GM12878 (cell line): ENCODE measurements at regions not wholly inside any gene's neighbourhood (a gene's known extent, or its start where the extent isn't known, plus 50 kb on each side); places are given as distances from the start of the nearest gene placed in this dataset.
"Not testable (repeated sequence)": the region's sequence is repeated elsewhere in the genome, so short reads cannot be mapped to it uniquely, and the experiment has no call there.

Source experiments
- ATAC-seq: fragments of 200-7000 bp; cut with Tn5 transposase; 3 replicates; pipeline ENCODE4 v1.9.1; 2020; ENCODE audit warnings: mild to moderate bottlenecking, moderate library complexity
- BruUV-seq: library from RNA; stranded (reverse); fragments of 400-500 nt; replicated peaks from 2 replicates; lab custom pipeline; 2021; lab: Mats Ljungman, UMichigan
- CTCF ChIA-PET: fragments of 300-600 bp; sonication (Branson Sonifier 250); formaldehyde crosslinking; extraction: SDS; loops from one replicate; lab custom pipeline; 2021; ENCODE audit warnings: inconsistent platforms; lab: Yijun Ruan, JAX
- POLR2A ChIA-PET: fragments of 350-600 bp; formaldehyde crosslinking; extraction: SDS; loops from one replicate; lab custom pipeline; 2021; ENCODE audit warnings: inconsistent platforms; lab: Charles Lee
- RAD21 ChIA-PET: fragments of 300-600 bp; sonication (Branson Sonifier 250); formaldehyde crosslinking; loops from one replicate; lab custom pipeline; 2023; ENCODE audit warnings: antibody characterized with exemption; ENCODE audit not compliant: unreplicated experiment; lab: Charles Lee
- SMC1A ChIA-PET: fragments of 300-600 bp; sonication (Branson Sonifier 250); formaldehyde crosslinking; loops from one replicate; lab custom pipeline; 2023; ENCODE audit not compliant: unreplicated experiment, uncharacterized antibody; lab: Charles Lee
- DNase-seq: peaks from one replicate; pipeline ENCODE4 v3.0.0-alpha.2; 2011; ENCODE audit warnings: low read depth, low spot score
- FAIRE-seq: peaks from 3 replicates; lab custom pipeline; 2011; peaks lifted over from hg19 to GRCh38; lab: Jason Lieb, UNC
- H2AFZ ChIP-seq: 2 replicates; pipeline ENCODE4 v1.6.0; 2011; ENCODE audit warnings: low read depth, low read length, control low read depth; ENCODE audit not compliant: control insufficient read depth
- H3K27ac ChIP-seq: 2 replicates; pipeline ENCODE4 v1.5.1; 2011; ENCODE audit warnings: control low read depth; ENCODE audit not compliant: control insufficient read depth, insufficient read depth
- H3K27me3 ChIP-seq, 2 experiments: replicated peaks in 1 of 2; 2 replicates each; pipeline versions ENCODE4 v1.6.0 to v1.6.1; 2011; ENCODE audit warnings: low read length in 1 of 2; ENCODE audit not compliant: control insufficient read depth in 2 of 2, insufficient read depth in 2 of 2
- H3K36me3 ChIP-seq, 2 experiments: 2 replicates each; pipeline ENCODE4 v1.5.1; 2011; ENCODE audit warnings: low read length in 1 of 2; ENCODE audit not compliant: control insufficient read depth in 2 of 2, insufficient read depth in 2 of 2
- H3K4me1 ChIP-seq: 2 replicates; pipeline ENCODE4 v1.6.1; 2011; ENCODE audit warnings: mild to moderate bottlenecking, low read length, moderate library complexity, mixed read lengths; ENCODE audit not compliant: control insufficient read depth, insufficient read depth
- H3K4me2 ChIP-seq: 2 replicates; pipeline ENCODE4 v1.6.0; 2011; ENCODE audit warnings: control low read depth; ENCODE audit not compliant: control insufficient read depth, insufficient read depth
- H3K4me3 ChIP-seq: fragments of 200-600 bp; sonication (generic); 2 replicates; pipeline ENCODE4 v1.5.1; 2016
- H3K79me2 ChIP-seq: 2 replicates; pipeline ENCODE4 v1.6.0; 2011; ENCODE audit warnings: low read length; ENCODE audit not compliant: control insufficient read depth, insufficient read depth
- H3K9ac ChIP-seq: 2 replicates; pipeline ENCODE4 v1.8.0; 2011; ENCODE audit warnings: low read length, control low read depth, mixed read lengths; ENCODE audit not compliant: control insufficient read depth, insufficient read depth
- H3K9me3 ChIP-seq: replicated peaks from 3 replicates; pipeline ENCODE4 v1.5.1; 2011; ENCODE audit warnings: mild to moderate bottlenecking, low read length; ENCODE audit not compliant: control insufficient read depth, insufficient read depth
- H4K20me1 ChIP-seq: 2 replicates; pipeline ENCODE4 v1.6.0; 2011; ENCODE audit not compliant: control insufficient read depth, insufficient read depth
- BACH1 ChIP-seq: fragments of 450-650 bp; IDR thresholded peaks from 2 replicates; pipeline ENCODE4 v1.6.1; 2017; ENCODE audit warnings: mild to moderate bottlenecking, borderline replicate concordance
- BCL11A ChIP-seq: IDR thresholded peaks from 2 replicates; pipeline ENCODE4 v1.6.1; 2011; ENCODE audit warnings: low read depth, low read length
- CREB1 ChIP-seq: IDR thresholded peaks from 2 replicates; pipeline ENCODE4 v1.6.1; 2012; ENCODE audit warnings: low read depth, mild to moderate bottlenecking, inconsistent platforms
- HCFC1 ChIP-seq: fragments of 150-350 bp; IDR thresholded peaks from 2 replicates; pipeline ENCODE4 v1.6.1; 2014; ENCODE audit warnings: low read length
- IRF3 ChIP-seq: fragments of 450-650 bp; IDR thresholded peaks from 2 replicates; pipeline ENCODE4 v1.6.1; 2014; ENCODE audit warnings: mild to moderate bottlenecking
- NFIC ChIP-seq: IDR thresholded peaks from 2 replicates; pipeline ENCODE4 v1.6.1; 2012; ENCODE audit warnings: low read depth, mild to moderate bottlenecking, inconsistent platforms, low read length, moderate library complexity
- REST ChIP-seq: IDR thresholded peaks from 2 replicates; pipeline ENCODE4 v1.6.1; 2012; ENCODE audit warnings: mild to moderate bottlenecking, low read depth, low read length
- SUZ12 ChIP-seq: fragments of 200-600 bp; sonication (generic); IDR thresholded peaks from one replicate; pipeline ENCODE4 v1.6.1; 2018; ENCODE audit warnings: antibody characterized with exemption, mild to moderate bottlenecking; ENCODE audit not compliant: unreplicated experiment
- TCF3 ChIP-seq: IDR thresholded peaks from 2 replicates; pipeline ENCODE4 v1.6.1; 2012; ENCODE audit warnings: low read depth, mild to moderate bottlenecking, low read length, borderline replicate concordance; ENCODE audit not compliant: insufficient read depth
- WGBS: methylation state at CpG from one replicate; pipeline ENCODE4 v1.1.6; 2016; ENCODE audit warnings: low lambda C conversion rate; ENCODE audit not compliant: insufficient replicate concordance, insufficient coverage; ENCODE audit errors: missing lambda C conversion rate; 5-methylcytosine and 5-hydroxymethylcytosine counted together
- in situ Hi-C: fragments of 300-500 bp; cut with MboI; formaldehyde crosslinking; loops from 9 replicates; pipeline ENCODE4 v1.14.3; 2018; ENCODE audit warnings: mixed read lengths
- intact Hi-C: fragments of 100-400 bp; cut with micrococcal nuclease; formaldehyde crosslinking; loops from one replicate; pipeline ENCODE4 v1.14.2; 2022; ENCODE audit not compliant: unreplicated experiment

- intact Hi-C loops (no loop called here), in situ Hi-C loops (no loop called here)
- Histone ChIP-seq H3K4me3 (no peak overlapping the region), H2AFZ (no peak overlapping the region), H3K27me3 (no peaks in the 10 kb centered on the region), H4K20me1 (no peaks in the 10 kb centered on the region), H3K79me2 (no peaks in the 10 kb centered on the region), H3K9ac (no peak overlapping the region), H3K27ac (no peak overlapping the region), H3K36me3 (no peaks in the 10 kb centered on the region), H3K4me2 (no peak overlapping the region), H3K9me3 (no peaks in the 10 kb centered on the region), H3K4me1 (no peaks in the 10 kb centered on the region)
- 0% methylated on average over 1 of the region's 1 CpG for WGBS
- no peak for DNase-seq
- ChIA-PET SMC1A (interaction anchor here (1.5 kb wide), 1 partner anchor 15 kb away, joined by 3 read pairs; no protein-coding TSS in a partner anchor), CTCF (no interaction called here), POLR2A (no interaction called here), RAD21 (no interaction called here)
- FAIRE-seq, result no peak
- ATAC-seq, result no peak
- TF ChIP-seq BCL11A (no peak), CREB1 (no peak), REST (no peak), SUZ12 (no peak), HCFC1 (no peak), TCF3 (no peak), BACH1 (no peak), IRF3 (no peak), NFIC (no peak)
- BruUV-seq, result no TSS peak
Measured at GRCh38 chr5:43833961-43834360, 231.0 kb downstream of the NNT start.

- in situ Hi-C loops, intact Hi-C loops, CTCF ChIA-PET, RAD21 ChIA-PET, H3K4me3 ChIP-seq, H3K9me3 ChIP-seq, H3K79me2 ChIP-seq, H3K4me1 ChIP-seq, DNase-seq, H4K20me1 ChIP-seq, H3K27ac ChIP-seq, SMC1A ChIA-PET, H3K27me3 ChIP-seq, H3K36me3 ChIP-seq, H3K9ac ChIP-seq, H3K4me2 ChIP-seq, FAIRE-seq, H2AFZ ChIP-seq, ATAC-seq, BruUV-seq: not testable (repeated sequence)
- POLR2A ChIA-PET, result interaction anchor here (0.6 kb wide), 1 partner anchor 337 kb away, joined by 3 read pairs; no protein-coding TSS in a partner anchor
- 63% methylated on average over 21 of the region's 26 CpGs for WGBS
Measured at GRCh38 chr5:43824325-43824964, 221.5 kb downstream of the NNT start.
